ENCODE measurements at regions not wholly inside any gene's neighbourhood (a gene's known extent, or its start where the extent isn't known, plus 50 kb on each side); places are given as distances from the start of the nearest gene placed in this dataset.

DNA sequence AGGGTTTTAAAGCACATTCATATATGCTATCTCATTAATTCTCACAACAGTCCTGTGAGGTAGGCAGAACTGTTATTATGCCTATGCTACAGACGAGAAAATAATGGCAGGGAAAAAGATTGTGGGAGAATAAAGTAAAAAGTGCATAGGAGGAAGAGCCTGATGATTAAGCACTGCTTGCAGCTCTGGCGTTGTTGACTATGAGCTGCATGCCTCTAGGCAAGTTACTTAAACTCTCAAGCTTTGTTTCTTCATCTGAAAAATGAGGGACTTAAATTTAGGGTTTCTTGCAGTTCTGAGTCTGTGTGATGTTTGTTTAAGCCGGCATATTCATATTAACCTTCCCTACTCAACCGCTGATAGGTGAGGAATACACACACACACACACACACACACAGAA lies 51.6 kb upstream of the RAPH1 start:
- Histone ChIP-seq H2AK5ac (ENCODE audit: low read depth, low read length) (no peak overlapping the region), H4K8ac (ENCODE audit: extremely low read depth, insufficient read depth, low read length) (no peak overlapping the region), H2BK20ac (ENCODE audit: low read length) (no peak overlapping the region), H3K36me3 (ENCODE audit: control insufficient read depth in 2 of 4, insufficient read depth in 4 of 4, low read length in 3 of 4) (no peaks in the 10 kb centered on the region), H3K9me3 (ENCODE audit: insufficient read depth in 2 of 2, low read depth in 1 of 2, low read length in 1 of 2) (no peaks in the 10 kb centered on the region), H4K5ac (ENCODE audit: insufficient read length, low read depth, low read length) (no peak overlapping the region), H4K20me1 (replicated peaks in 1 of 2; ENCODE audit: control insufficient read depth in 1 of 2, insufficient read depth in 2 of 2, low read length in 2 of 2) (no peaks in the 10 kb centered on the region), H3K14ac (ENCODE audit: insufficient read length) (no peak overlapping the region), H2BK120ac (replicated peaks; ENCODE audit: low read depth, low read length) (no peak overlapping the region), H3K4me1 (replicated peaks in 1 of 4; ENCODE audit: control insufficient read depth in 3 of 4, insufficient read depth in 4 of 4, low read length in 3 of 4) (peaks cover 0 to 2% (median 0%) of the 10 kb centered on the region in 4 experiments; a peak in 3 of 7 replicates), H3K27ac (ENCODE audit: low read depth, low read length) (no peak overlapping the region), H2BK12ac (ENCODE audit: low read depth, low read length) (no peak overlapping the region), H4K91ac (replicated peaks; ENCODE audit: insufficient read length, low read length) (no peak overlapping the region), H3K27me3 (replicated peaks in 1 of 4; ENCODE audit: control insufficient read depth in 3 of 4, extremely low read depth in 1 of 4, insufficient read depth in 3 of 4, low read length in 3 of 4) (no peaks in the 10 kb centered on the region), H3K79me2 (ENCODE audit: control insufficient read depth in 1 of 2, insufficient read depth in 2 of 2, low read length in 2 of 2) (no peaks in the 10 kb centered on the region), H2BK15ac (ENCODE audit: low read length) (no peak overlapping the region), H3K4me3 (ENCODE audit: extremely low read depth in 1 of 4, insufficient read depth in 2 of 4, low read depth in 3 of 4, low read length in 4 of 4) (no peak overlapping the region), H3K18ac (ENCODE audit: extremely low read depth, low read length) (no peak overlapping the region), H3K79me1 (ENCODE audit: low read depth, low read length) (no peaks in the 10 kb centered on the region), H3K4ac (replicated peaks; ENCODE audit: insufficient read length, low read depth, low read length) (no peak overlapping the region), H3K9ac (replicated peaks in 1 of 4; ENCODE audit: extremely low read depth in 1 of 4, low read depth in 3 of 4, low read length in 3 of 4) (no peak overlapping the region), H3K23me2 (ENCODE audit: low read depth, low read length) (no peaks in the 10 kb centered on the region), H2AFZ (ENCODE audit: low read length) (no peak overlapping the region; the same call in 1 of the 2 replicates), H2BK5ac (ENCODE audit: low read depth, low read length) (no peak overlapping the region), H3K23ac (ENCODE audit: insufficient read length) (no peak overlapping the region), H3K4me2 (ENCODE audit: insufficient read depth in 1 of 2, low read depth in 2 of 2, low read length in 2 of 2) (no peak overlapping the region), H3K56ac (replicated peaks; ENCODE audit: insufficient read length, low read depth, low read length) (no peak overlapping the region)
- CTCF ChIA-PET (ENCODE audit: partially characterized antibody): no interaction called here
- TF ChIP-seq SP2 (IDR thresholded peaks at IDR 0.05; ENCODE audit: low read length): no peak
- TF ChIP-seq RNF2 (IDR thresholded peaks at IDR 0.05; ENCODE audit: borderline replicate concordance, low read depth, low read length, missing control alignments, poor library complexity, severe bottlenecking): no peak
- TF ChIP-seq SIRT6 (IDR thresholded peaks at IDR 0.05; ENCODE audit: low read length): no peak
- TF ChIP-seq, protein P1, sequence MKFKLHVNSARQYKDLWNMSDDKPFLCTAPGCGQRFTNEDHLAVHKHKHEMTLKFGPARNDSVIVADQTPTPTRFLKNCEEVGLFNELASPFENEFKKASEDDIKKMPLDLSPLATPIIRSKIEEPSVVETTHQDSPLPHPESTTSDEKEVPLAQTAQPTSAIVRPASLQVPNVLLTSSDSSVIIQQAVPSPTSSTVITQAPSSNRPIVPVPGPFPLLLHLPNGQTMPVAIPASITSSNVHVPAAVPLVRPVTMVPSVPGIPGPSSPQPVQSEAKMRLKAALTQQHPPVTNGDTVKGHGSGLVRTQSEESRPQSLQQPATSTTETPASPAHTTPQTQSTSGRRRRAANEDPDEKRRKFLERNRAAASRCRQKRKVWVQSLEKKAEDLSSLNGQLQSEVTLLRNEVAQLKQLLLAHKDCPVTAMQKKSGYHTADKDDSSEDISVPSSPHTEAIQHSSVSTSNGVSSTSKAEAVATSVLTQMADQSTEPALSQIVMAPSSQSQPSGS (IDR thresholded peaks at IDR 0.05; ENCODE audit: low read length): no peak
- no peak for TF ChIP-seq CREB1 (IDR thresholded peaks at IDR 0.05)
- no peak for TF ChIP-seq SAP30 (IDR thresholded peaks at IDR 0.05; ENCODE audit: insufficient read depth, insufficient replicate concordance, low read length)
- no peak for TF ChIP-seq RXRA (IDR thresholded peaks at IDR 0.05; ENCODE audit: insufficient read depth, low read depth, low read length)
- no peak for TF ChIP-seq HDAC6 (IDR thresholded peaks at IDR 0.05; ENCODE audit: low read depth, low read length)
- POLR2A ChIA-PET (ENCODE audit: partially characterized antibody): no interaction called here
- DNase-seq (ENCODE audit: low read depth in 1 of 2, low spot score in 2 of 2) (no peak), FAIRE-seq (no peak)
- WGBS, 2 experiments (ENCODE audit: extremely low coverage in 1 of 2, insufficient coverage in 1 of 2, insufficient read length in 1 of 2, insufficient replicate concordance in 2 of 2, low coverage in 1 of 2, low lambda C conversion rate in 2 of 2, missing lambda C conversion rate in 1 of 2): 93% methylated on average over 4 of the region's 4 CpGs; no CpG with 5 or more reads in 1 of the 2 experiments
